Endodermal cell (in vitro differentiated cells): ENCODE measurements at regions not wholly inside any gene's neighbourhood (a gene's known extent, or its start where the extent isn't known, plus 50 kb on each side); places are given as distances from the start of the nearest gene placed in this dataset.

ENCODE experiments used
- DNase-seq: peaks from one replicate; pipeline ENCODE4 v3.0.0-alpha.2; 2017
- H3K27ac ChIP-seq: 2 replicates; pipeline ENCODE4 v1.5.1; 2013; ENCODE audit warnings: mild to moderate bottlenecking, low read depth, low read length, moderate library complexity
- H3K27me3 ChIP-seq: 2 replicates; pipeline ENCODE4 v1.6.1; 2013; ENCODE audit warnings: mild to moderate bottlenecking, low read length, moderate library complexity; ENCODE audit not compliant: insufficient read depth, control insufficient read depth, poor library complexity, severe bottlenecking
- H3K36me3 ChIP-seq: 2 replicates; pipeline ENCODE4 v1.7.0; 2013; ENCODE audit warnings: mild to moderate bottlenecking, low read length, moderate library complexity; ENCODE audit not compliant: control insufficient read depth, insufficient read depth
- H3K4me1 ChIP-seq: one replicate; pipeline ENCODE4 v1.7.0; 2013; ENCODE audit warnings: low read length; ENCODE audit not compliant: control insufficient read depth, insufficient read depth
- H3K4me3 ChIP-seq: 2 replicates; pipeline ENCODE4 v1.5.1; 2013; ENCODE audit warnings: mild to moderate bottlenecking, low read length, moderate library complexity
- H3K9ac ChIP-seq: 2 replicates; pipeline ENCODE4 v1.6.1; 2013; ENCODE audit warnings: mild to moderate bottlenecking, low read length, moderate library complexity; ENCODE audit not compliant: poor library complexity, severe bottlenecking; ENCODE audit errors: extremely low read depth
- H3K9me3 ChIP-seq: 2 replicates; pipeline ENCODE4 v1.6.1; 2013; ENCODE audit warnings: mild to moderate bottlenecking, low read length, moderate library complexity; ENCODE audit not compliant: control insufficient read depth
- H3K27ac Mint-ChIP-seq: 2 replicates; pipeline ENCODE4 v1.8.0; 2020; ENCODE audit warnings: mixed read lengths
- H3K27me3 Mint-ChIP-seq: 2 replicates; pipeline ENCODE4 v1.8.0; 2021; ENCODE audit warnings: mild to moderate bottlenecking, mixed read lengths; ENCODE audit not compliant: insufficient read depth
- H3K36me3 Mint-ChIP-seq: 2 replicates; pipeline ENCODE4 v1.8.0; 2020; ENCODE audit warnings: low read depth, mixed read lengths
- H3K4me1 Mint-ChIP-seq: 2 replicates; pipeline ENCODE4 v1.8.0; 2020; ENCODE audit warnings: mixed read lengths
- H3K4me3 Mint-ChIP-seq: 2 replicates; pipeline ENCODE4 v1.8.0; 2020; ENCODE audit warnings: mild to moderate bottlenecking, moderate library complexity, mixed read lengths
- H3K9me3 Mint-ChIP-seq: 2 replicates; pipeline ENCODE4 v1.8.0; 2020; ENCODE audit warnings: mild to moderate bottlenecking, mixed read lengths
- CTCF ChIP-seq: fragments of 200-600 bp; sonication (generic); conservative IDR thresholded peaks from 2 replicates; pipeline ENCODE4 v1.5.0; 2021; ENCODE audit warnings: antibody characterized with exemption, mild to moderate bottlenecking
- WGBS, 2 experiments: methylation state at CpG; one replicate each; pipeline versions ENCODE4 v1.1.5 to v1.1.7; 2013; ENCODE audit warnings: missing lambda C conversion rate in 2 of 2, mixed read lengths in 1 of 2; ENCODE audit not compliant: insufficient coverage in 1 of 2, insufficient read length in 1 of 2; 5-methylcytosine and 5-hydroxymethylcytosine counted together

- TF ChIP-seq CTCF, result peak; percentile 65
- Histone ChIP-seq H3K36me3 (no peaks in the 10 kb centered on the region), H3K27me3 (no peaks in the 10 kb centered on the region), H3K9ac (no peak overlapping the region), H3K4me3 (no peak overlapping the region), H3K4me1 (no peaks in the 10 kb centered on the region), H3K27ac (no peak overlapping the region), H3K9me3 (no peaks in the 10 kb centered on the region)
- Mint-ChIP-seq H3K4me1 (peaks cover 3% of the 10 kb centered on the region), H3K9me3 (peaks cover 9% of the 10 kb centered on the region), H3K27me3 (peaks cover 2% of the 10 kb centered on the region), H3K27ac (no peak overlapping the region), H3K4me3 (no peak overlapping the region), H3K36me3 (peaks cover 2% of the 10 kb centered on the region)
- 95% methylated on average over 6 of the region's 6 CpGs for WGBS, 2 experiments
- peak; percentile 81 for DNase-seq
Observed at GRCh38 chr12:74365178-74365964, 172.3 kb upstream of the ATXN7L3B start.

GRCh38 chr12:74370608-74371216 lies 166.9 kb upstream of the ATXN7L3B start:
- no peak overlapping the region for H3K4me3 Mint-ChIP-seq
- no peak for DNase-seq
- Histone ChIP-seq H3K36me3 (no peaks in the 10 kb centered on the region), H3K9ac (no peak overlapping the region), H3K9me3 (no peaks in the 10 kb centered on the region), H3K27ac (no peak overlapping the region), H3K4me3 (no peak overlapping the region), H3K27me3 (no peaks in the 10 kb centered on the region), H3K4me1 (no peaks in the 10 kb centered on the region)
- 88 to 100% methylated on average over 1 to 2 of the region's 2 CpGs for WGBS, 2 experiments
- peaks cover 5% of the 10 kb centered on the region for H3K4me1 Mint-ChIP-seq
- H3K27me3 Mint-ChIP-seq, result no peaks in the 10 kb centered on the region
- H3K36me3 Mint-ChIP-seq, result peaks cover 2% of the 10 kb centered on the region
- no peaks in the 10 kb centered on the region for H3K9me3 Mint-ChIP-seq
- no peak for TF ChIP-seq CTCF
- H3K27ac Mint-ChIP-seq, result no peak overlapping the region

- Mint-ChIP-seq H3K27ac (no peak overlapping the region), H3K4me1 (peaks cover 2% of the 10 kb centered on the region), H3K9me3 (no peaks in the 10 kb centered on the region), H3K4me3 (no peak overlapping the region), H3K36me3 (no peaks in the 10 kb centered on the region), H3K27me3 (no peaks in the 10 kb centered on the region)
- Histone ChIP-seq H3K4me1 (no peaks in the 10 kb centered on the region), H3K9me3 (no peaks in the 10 kb centered on the region), H3K4me3 (no peak overlapping the region), H3K27me3 (no peaks in the 10 kb centered on the region), H3K36me3 (no peaks in the 10 kb centered on the region), H3K27ac (no peak overlapping the region), H3K9ac (no peak overlapping the region)
- TF ChIP-seq CTCF, result no peak
- 96 to 100% methylated on average over 2 to 5 of the region's 5 CpGs for WGBS, 2 experiments
- DNase-seq, result no peak
Observed at GRCh38 chr12:74379114-74379513, 158.5 kb upstream of the ATXN7L3B start.
